ENCODE measurements at regions not wholly inside any gene's neighbourhood (a gene's known extent, or its start where the extent isn't known, plus 50 kb on each side); places are given as distances from the start of the nearest gene placed in this dataset.

- TF ChIP-seq GABPA (IDR thresholded peaks at IDR 0.05; ENCODE audit: low read depth) (no peak), POLR2AphosphoS5 (IDR thresholded peaks at IDR 0.05; ENCODE audit: low read depth) (no peak), SPI1 (IDR thresholded peaks at IDR 0.05; ENCODE audit: borderline replicate concordance, low read depth) (no peak), CTCF (IDR thresholded peaks at IDR 0.05; ENCODE audit: insufficient read depth, low read length) (no peak), REST (IDR thresholded peaks at IDR 0.05; ENCODE audit: insufficient replicate concordance, low read depth) (no peak)
- Histone ChIP-seq H3K27ac (replicated peaks) (no peak overlapping the region), H3K27me3 (ENCODE audit: insufficient read depth, poor library complexity, severe bottlenecking) (no peaks in the 10 kb centered on the region), H3K4me3 (replicated peaks; ENCODE audit: insufficient read depth, low read length) (no peak overlapping the region)
- no peak for DNase-seq (ENCODE audit: low read depth in 1 of 2, low spot score in 1 of 2)
Measured at GRCh38 chr2:200736646-200737274, 75.0 kb upstream of the BZW1 start.

DNA sequence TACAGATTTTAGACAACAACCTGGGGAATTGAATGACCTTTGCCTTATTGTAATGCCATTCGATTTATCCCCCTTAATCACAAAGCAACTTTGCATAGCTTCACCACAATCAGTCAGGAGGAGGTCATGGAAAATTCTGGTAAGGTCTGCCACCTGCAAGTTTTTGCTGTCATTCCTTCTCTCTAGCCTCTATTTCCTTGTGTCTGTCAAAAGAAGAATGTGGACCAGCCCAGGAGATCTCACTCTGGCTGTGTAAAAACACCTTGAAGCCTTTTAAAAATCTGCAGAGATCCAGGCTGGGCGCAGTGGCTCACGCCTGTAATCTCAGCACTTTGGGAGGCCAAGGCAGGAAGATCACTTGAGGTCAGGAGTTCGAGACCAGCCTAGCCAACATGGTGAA is 74.1 kb upstream of the BZW1 start:
- Histone ChIP-seq H3K27ac (replicated peaks) (no peak overlapping the region), H3K27me3 (ENCODE audit: insufficient read depth, poor library complexity, severe bottlenecking) (no peaks in the 10 kb centered on the region), H3K4me3 (replicated peaks; ENCODE audit: insufficient read depth, low read length) (no peak overlapping the region)
- no peak for TF ChIP-seq POLR2AphosphoS5 (IDR thresholded peaks at IDR 0.05; ENCODE audit: low read depth)
- TF ChIP-seq REST (IDR thresholded peaks at IDR 0.05; ENCODE audit: insufficient replicate concordance, low read depth), result no peak
- TF ChIP-seq GABPA (IDR thresholded peaks at IDR 0.05; ENCODE audit: low read depth), result no peak
- no peak for TF ChIP-seq SPI1 (IDR thresholded peaks at IDR 0.05; ENCODE audit: borderline replicate concordance, low read depth)
- no peak for TF ChIP-seq CTCF (IDR thresholded peaks at IDR 0.05; ENCODE audit: insufficient read depth, low read length)
- no peak for DNase-seq (ENCODE audit: low read depth in 1 of 2, low spot score in 1 of 2)

GRCh38 chr2:200738590-200738989 is 73.1 kb upstream of the BZW1 start:
- no peak for DNase-seq (ENCODE audit: low read depth in 1 of 2, low spot score in 1 of 2)
- H3K27me3 ChIP-seq (ENCODE audit: insufficient read depth, poor library complexity, severe bottlenecking), result no peaks in the 10 kb centered on the region
- no peak overlapping the region for H3K27ac ChIP-seq (replicated peaks)
- TF ChIP-seq GABPA (IDR thresholded peaks at IDR 0.05; ENCODE audit: low read depth) (no peak), REST (IDR thresholded peaks at IDR 0.05; ENCODE audit: insufficient replicate concordance, low read depth) (no peak)
- no peak overlapping the region for H3K4me3 ChIP-seq (replicated peaks; ENCODE audit: insufficient read depth, low read length)

Measured in HL-60 (cell line).